Limb (tissue), 2 donors: ENCODE measurements at regions not wholly inside any gene's neighbourhood (a gene's known extent, or its start where the extent isn't known, plus 50 kb on each side); places are given as distances from the start of the nearest gene placed in this dataset.
A peak's percentile ranks its signal among the peaks of the same experiment; 100 is the strongest.

Experiments
- DNase-seq, 2 donors: peaks; one replicate each; pipeline ENCODE4 v3.0.0-alpha.2; 2016; ENCODE audit errors: extremely low spot score in 2 of 2

GRCh38 chr2:23114299-23114698, 270.7 kb upstream of the KLHL29 start:
- no peak for DNase-seq

DNA sequence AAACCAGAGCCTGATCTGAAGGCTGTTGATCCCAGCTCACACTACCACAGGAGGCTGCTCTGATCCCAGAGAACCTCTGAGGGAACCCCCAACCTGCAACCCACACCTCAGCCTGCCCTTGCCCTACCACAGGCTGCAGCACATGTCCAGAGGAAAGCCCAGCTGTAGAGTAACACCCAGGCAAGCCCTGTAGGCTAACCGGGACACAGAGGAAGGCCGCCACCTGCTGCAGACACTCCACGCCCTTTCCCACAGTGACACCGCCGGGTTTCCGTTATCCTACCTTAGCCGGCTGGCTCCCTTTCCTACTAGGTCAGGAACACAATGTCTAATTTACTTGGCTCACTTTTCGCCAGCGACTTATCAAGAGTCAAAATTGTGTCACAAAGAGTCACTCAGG, 266.7 kb upstream of the KLHL29 start:
- no peak for DNase-seq

- no peak for DNase-seq
Measured at GRCh38 chr2:23118894-23119293, 266.1 kb upstream of the KLHL29 start.

GRCh38 chr2:23120161-23120560, 264.8 kb upstream of the KLHL29 start:
- no peak for DNase-seq

DNA sequence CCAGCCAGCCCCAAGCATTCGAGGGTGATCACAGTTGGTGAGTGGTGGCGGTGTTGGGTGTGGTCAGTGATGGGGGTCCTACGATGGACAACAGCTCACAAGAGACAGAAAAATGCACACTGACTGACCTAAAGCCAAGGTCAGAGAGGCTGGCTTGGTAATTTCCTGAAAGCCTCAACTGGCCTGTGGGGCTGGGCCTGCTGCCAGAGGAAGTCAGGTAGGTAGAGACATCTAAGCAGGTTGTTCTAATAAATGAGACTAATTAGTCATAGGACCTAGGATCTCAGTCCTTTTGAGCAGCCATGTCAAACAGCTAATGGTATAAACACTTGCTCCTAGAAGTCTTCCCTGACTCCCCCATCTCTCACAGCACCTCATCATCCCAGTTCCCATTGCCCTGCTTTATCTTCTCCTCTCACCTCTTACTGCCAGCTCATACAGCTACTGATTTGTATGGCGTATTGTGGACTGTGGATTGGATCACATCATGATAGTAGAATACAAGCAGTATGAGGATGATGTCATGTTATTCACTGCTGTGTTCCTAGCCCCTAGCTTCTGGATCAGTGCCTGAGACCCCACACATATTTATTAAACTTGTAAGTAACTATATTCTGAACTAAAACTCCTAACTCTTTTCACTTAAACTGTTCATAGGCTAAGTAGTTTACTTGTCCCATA, 262.9 kb upstream of the KLHL29 start:
- no peak for DNase-seq

DNA sequence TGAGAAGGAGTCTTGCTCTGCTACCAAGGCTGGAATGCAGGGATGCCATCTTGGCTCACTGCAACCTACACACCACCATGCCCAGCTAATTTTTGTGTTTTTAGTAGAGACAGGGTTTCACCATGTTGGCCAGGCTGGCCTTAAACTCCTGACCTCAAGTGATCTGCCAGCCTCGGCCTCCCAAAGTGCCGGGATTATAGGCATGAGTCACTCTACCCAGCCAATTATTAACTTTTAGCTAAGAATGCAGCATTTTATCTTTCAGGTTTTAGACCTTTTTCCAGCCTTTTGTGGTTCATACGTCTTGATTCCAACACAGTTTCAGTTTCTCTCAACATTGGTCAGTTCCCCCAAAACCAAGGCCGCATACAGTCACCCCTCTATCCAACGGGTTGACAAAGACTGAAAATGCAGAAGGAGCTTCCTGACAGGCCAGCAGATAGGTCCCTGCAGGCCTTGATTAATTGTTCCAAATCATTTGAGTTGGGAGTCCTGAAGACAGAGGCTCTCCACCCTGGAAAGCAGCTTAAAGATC, 262.2 kb upstream of the KLHL29 start:
- no peak for DNase-seq

DNA sequence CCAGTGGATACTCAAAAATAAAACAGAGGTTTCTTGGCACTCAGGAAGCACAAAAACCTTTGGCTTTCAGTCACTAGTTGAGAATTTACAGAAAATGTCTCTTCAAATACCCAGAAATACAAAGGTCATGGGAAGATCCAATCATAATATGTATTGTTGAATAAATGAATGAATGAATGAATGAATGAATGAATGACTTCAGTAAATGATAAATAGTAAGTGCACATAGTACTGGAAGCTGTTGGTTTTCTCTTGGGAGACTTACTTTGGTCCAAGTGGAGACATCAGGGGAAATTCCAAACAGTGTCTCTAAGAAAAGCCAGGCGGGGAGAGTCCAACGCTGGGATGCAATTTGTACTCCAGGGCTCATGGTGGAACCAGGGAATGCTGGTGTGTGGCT, 261.3 kb upstream of the KLHL29 start:
- no peak for DNase-seq

DNA sequence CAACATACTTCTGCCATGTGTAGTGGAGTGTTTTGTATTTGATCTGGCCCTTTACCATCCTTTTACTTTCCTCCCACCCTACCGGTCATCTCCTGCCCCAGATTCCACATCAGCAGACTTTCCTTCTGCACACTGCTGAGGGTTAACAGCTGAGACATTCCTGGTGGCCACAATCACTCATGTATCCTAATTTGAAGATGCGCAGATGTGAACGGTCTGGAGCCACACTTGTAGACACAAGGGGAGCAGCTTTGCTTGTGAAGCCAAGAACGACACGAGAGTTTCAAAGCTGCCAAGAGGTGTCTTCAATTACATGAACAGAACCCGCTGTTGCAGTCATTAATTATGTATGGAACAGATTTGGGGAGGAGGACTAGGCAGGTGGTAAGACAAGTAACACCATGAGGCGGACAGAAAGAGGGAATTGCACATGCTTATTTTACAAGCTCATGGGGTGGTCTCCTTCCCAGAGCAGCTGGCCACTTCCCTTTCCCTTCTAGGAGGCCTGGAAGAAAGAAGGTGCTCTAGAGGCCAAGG, 260.7 kb upstream of the KLHL29 start:
- no peak for DNase-seq

GRCh38 chr2:23127465-23127864, 257.5 kb upstream of the KLHL29 start:
- DNase-seq, result no peak

- DNase-seq, result no peak
Measured at GRCh38 chr2:23128684-23129292, 256.2 kb upstream of the KLHL29 start.

- DNase-seq, result no peak
Measured at GRCh38 chr2:23131066-23131575, 253.9 kb upstream of the KLHL29 start.

DNA sequence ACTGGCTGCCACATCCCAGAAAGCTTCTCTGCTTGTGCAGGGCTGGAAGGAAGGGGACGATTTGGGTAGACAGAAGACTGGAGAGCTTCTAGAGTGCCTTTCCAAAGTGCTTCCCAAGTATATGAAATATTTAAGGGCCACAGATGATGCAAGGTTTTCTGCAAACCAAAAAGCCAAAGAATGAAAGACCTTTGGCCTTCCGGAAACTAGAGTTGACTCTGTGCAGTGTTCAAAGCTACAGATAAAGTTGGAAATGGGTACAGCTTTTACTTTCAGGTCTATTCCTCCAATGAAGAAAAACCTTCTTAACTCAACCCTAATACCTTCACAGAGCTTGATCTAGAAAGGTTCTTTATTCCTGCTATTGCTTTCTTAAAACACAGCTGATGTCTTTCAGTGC, 253.0 kb upstream of the KLHL29 start:
- no peak for DNase-seq

GRCh38 chr2:23132823-23133595, 252.0 kb upstream of the KLHL29 start:
- DNase-seq, result no peak

- DNase-seq, result no peak
Measured at GRCh38 chr2:23134726-23135125, 250.3 kb upstream of the KLHL29 start.

- DNase-seq, result peak in 1 of 2 donors; percentile 30
Measured at GRCh38 chr2:23135481-23136100, 249.4 kb upstream of the KLHL29 start.

- DNase-seq, result no peak
Measured at GRCh38 chr2:23137166-23137565, 247.8 kb upstream of the KLHL29 start.

DNA sequence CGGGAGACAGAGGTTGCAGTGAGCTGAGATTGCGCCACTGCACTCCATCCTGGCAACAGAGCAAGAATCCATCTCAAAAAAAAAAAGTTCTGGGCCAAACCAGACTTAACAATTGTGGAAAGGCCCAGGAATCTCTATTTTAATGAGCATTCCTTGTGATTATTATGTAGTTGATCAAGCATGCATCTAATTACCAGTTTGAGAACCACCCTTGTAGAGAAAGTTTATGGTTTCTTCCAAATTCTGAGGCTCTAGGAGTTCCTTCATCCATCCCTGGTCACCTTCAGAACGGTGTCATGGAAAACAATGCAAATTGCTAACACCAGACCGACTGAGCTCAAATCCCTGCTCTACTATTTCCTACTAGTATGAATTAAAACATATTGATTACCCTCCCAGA, 246.3 kb upstream of the KLHL29 start:
- no peak for DNase-seq

DNA sequence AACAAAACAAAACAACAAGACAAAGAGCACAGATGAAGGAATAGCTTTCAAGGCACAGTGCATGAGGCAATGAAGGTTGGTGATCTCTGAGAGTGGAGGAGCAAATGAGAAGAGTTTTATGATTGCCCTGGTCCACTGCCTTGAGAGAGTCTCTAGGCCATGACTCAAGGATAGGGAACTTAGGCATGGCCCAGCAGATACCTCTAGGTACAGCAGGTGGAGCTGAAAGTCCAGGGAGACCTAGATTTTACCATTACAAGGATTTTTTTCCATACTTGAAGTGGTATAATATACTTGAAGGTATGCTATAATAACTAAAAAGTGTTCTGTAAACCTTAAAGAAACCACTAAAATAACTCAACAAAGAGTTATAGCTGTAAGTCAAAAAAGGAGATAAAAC, 239.5 kb upstream of the KLHL29 start:
- no peak for DNase-seq

GRCh38 chr2:23146011-23146410, 239.0 kb upstream of the KLHL29 start:
- no peak for DNase-seq

GRCh38 chr2:23148342-23148741, 236.6 kb upstream of the KLHL29 start:
- no peak for DNase-seq

GRCh38 chr2:23149777-23150176, 235.2 kb upstream of the KLHL29 start:
- no peak for DNase-seq

GRCh38 chr2:23153484-23153883, 231.5 kb upstream of the KLHL29 start:
- no peak for DNase-seq
